K562 (cell line): ENCODE measurements at regions not wholly inside any gene's neighbourhood (a gene's known extent, or its start where the extent isn't known, plus 50 kb on each side); places are given as distances from the start of the nearest gene placed in this dataset.

ENCODE experiments used
- ARHGAP35 ChIP-seq: fragments of 450-650 bp; IDR thresholded peaks from 2 replicates; pipeline ENCODE4 v1.6.1; 2018; ENCODE audit not compliant: partially characterized antibody
- NBN ChIP-seq: fragments of 450-650 bp; IDR thresholded peaks from 2 replicates; pipeline ENCODE4 v1.6.1; 2016; ENCODE audit warnings: low read depth, mild to moderate bottlenecking
- POLR2A ChIP-seq: fragments of 450-650 bp; conservative IDR thresholded peaks from 2 replicates; pipeline ENCODE4 v1.6.1; 2016
- POLR3A ChIP-seq: IDR thresholded peaks from 2 replicates; pipeline ENCODE4 v1.6.1; 2011; ENCODE audit warnings: borderline replicate concordance, mild to moderate bottlenecking, moderate library complexity; ENCODE audit not compliant: insufficient read length, insufficient read depth; ENCODE audit errors: extremely low read depth
- SIX5 ChIP-seq, 2 experiments: IDR thresholded peaks; 2 replicates each; pipeline ENCODE4 v1.6.1; 2011; ENCODE audit warnings: low read length in 2 of 2, borderline replicate concordance in 1 of 2, low read depth in 1 of 2, mild to moderate bottlenecking in 1 of 2, moderate library complexity in 1 of 2; ENCODE audit not compliant: insufficient read depth in 1 of 2
- ZNF184 ChIP-seq: sonication (generic); formaldehyde crosslinking; IDR thresholded peaks from 2 replicates; pipeline ENCODE4 v1.5.0; 2020; ENCODE audit warnings: missing genetic modification reagents
- TF ChIP-seq, protein P1 (sequence below), 3 experiments: IDR thresholded peaks in 2 of 3; conservative IDR thresholded peaks in 1 of 3; 2 replicates each; pipeline ENCODE4 v1.5.1; 2011 to 2012; ENCODE audit warnings: low read length in 3 of 3, mild to moderate bottlenecking in 3 of 3, control low read depth in 2 of 3, improper control_type of control experiment in 1 of 3, inconsistent platforms in 1 of 3, low read depth in 1 of 3, mixed read lengths in 1 of 3, moderate library complexity in 1 of 3; ENCODE audit not compliant: insufficient read depth in 2 of 3

DNA sequence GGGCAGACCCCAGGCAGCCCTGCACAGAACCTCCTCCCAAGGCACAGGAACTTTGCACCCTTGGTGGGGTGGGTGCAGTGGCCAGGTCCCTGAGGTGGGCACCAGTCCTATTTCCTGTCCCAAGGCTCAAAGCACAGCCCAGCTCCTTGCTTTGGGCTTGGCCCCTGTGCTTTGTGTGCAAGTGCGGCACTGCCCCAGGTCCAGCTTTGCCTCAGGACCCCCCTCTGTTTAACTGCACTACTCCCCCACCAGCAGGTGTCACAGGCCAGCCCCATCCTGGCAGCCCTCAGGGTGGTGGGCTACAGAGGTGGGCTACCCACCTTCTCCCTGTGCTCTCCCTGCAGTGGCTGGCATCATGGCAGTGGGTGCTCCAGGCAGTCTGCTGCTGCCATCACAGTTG, 2469.0 kb downstream of the PCDH7 start:
- TF ChIP-seq POLR3A (no peak), ZNF184 (CRISPR knock-in tag) (no peak), POLR2A (no peak), NBN (no peak), SIX5 (IDR thresholded peaks at IDR 0.05; ENCODE audit: borderline replicate concordance in 1 of 2, insufficient read depth in 1 of 2, low read depth in 1 of 2, low read length in 2 of 2) (no peak), ARHGAP35 (no peak)
- TF ChIP-seq, protein P1, sequence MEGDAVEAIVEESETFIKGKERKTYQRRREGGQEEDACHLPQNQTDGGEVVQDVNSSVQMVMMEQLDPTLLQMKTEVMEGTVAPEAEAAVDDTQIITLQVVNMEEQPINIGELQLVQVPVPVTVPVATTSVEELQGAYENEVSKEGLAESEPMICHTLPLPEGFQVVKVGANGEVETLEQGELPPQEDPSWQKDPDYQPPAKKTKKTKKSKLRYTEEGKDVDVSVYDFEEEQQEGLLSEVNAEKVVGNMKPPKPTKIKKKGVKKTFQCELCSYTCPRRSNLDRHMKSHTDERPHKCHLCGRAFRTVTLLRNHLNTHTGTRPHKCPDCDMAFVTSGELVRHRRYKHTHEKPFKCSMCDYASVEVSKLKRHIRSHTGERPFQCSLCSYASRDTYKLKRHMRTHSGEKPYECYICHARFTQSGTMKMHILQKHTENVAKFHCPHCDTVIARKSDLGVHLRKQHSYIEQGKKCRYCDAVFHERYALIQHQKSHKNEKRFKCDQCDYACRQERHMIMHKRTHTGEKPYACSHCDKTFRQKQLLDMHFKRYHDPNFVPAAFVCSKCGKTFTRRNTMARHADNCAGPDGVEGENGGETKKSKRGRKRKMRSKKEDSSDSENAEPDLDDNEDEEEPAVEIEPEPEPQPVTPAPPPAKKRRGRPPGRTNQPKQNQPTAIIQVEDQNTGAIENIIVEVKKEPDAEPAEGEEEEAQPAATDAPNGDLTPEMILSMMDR (IDR thresholded peaks at IDR 0.05 in 2 of 3, conservative IDR thresholded peaks at IDR 0.05 in 1 of 3; ENCODE audit: insufficient read depth in 2 of 3, low read depth in 1 of 3, low read length in 3 of 3), result no peak
